IPS-20b (cell line): ENCODE measurements at regions not wholly inside any gene's neighbourhood (a gene's known extent, or its start where the extent isn't known, plus 50 kb on each side); places are given as distances from the start of the nearest gene placed in this dataset.

ENCODE experiments used
- H3K27ac ChIP-seq: one replicate; pipeline ENCODE4 v1.5.1; 2013; ENCODE audit warnings: low read length
- H3K27me3 ChIP-seq: 2 replicates; pipeline ENCODE4 v1.6.1; 2013; ENCODE audit warnings: mild to moderate bottlenecking, low read length, inconsistent platforms; ENCODE audit not compliant: insufficient read depth
- H3K36me3 ChIP-seq: 2 replicates; pipeline ENCODE4 v1.6.1; 2013; ENCODE audit warnings: low read depth, mild to moderate bottlenecking, inconsistent platforms, low read length, moderate library complexity; ENCODE audit not compliant: insufficient read depth
- H3K4me1 ChIP-seq: 2 replicates; pipeline ENCODE4 v1.6.1; 2013; ENCODE audit warnings: mild to moderate bottlenecking, control low read depth, inconsistent platforms, low read length, moderate library complexity; ENCODE audit not compliant: insufficient read depth
- H3K4me3 ChIP-seq: 2 replicates; pipeline ENCODE4 v1.5.1; 2013; ENCODE audit warnings: mild to moderate bottlenecking, low read length, inconsistent platforms
- H3K9ac ChIP-seq: 2 replicates; pipeline ENCODE4 v1.6.1; 2013; ENCODE audit warnings: low read depth, mild to moderate bottlenecking, inconsistent platforms, low read length, moderate library complexity
- H3K9me3 ChIP-seq: 2 replicates; pipeline ENCODE4 v1.6.1; 2013; ENCODE audit warnings: mild to moderate bottlenecking, low read depth, low read length, inconsistent platforms; ENCODE audit not compliant: insufficient read depth

GRCh38 chr4:134018846-134019245 is 182.7 kb downstream of the PABPC4L start:
- Histone ChIP-seq H3K9ac (no peak overlapping the region), H3K27me3 (no peaks in the 10 kb centered on the region), H3K4me1 (peaks cover 8% of the 10 kb centered on the region; the same call in 1 of the 2 replicates), H3K27ac (no peak overlapping the region), H3K36me3 (no peaks in the 10 kb centered on the region), H3K9me3 (no peaks in the 10 kb centered on the region), H3K4me3 (no peak overlapping the region)

GRCh38 chr4:134001057-134001456 is 200.5 kb downstream of the PABPC4L start:
- no peak overlapping the region for H3K4me3 ChIP-seq
- no peaks in the 10 kb centered on the region for H3K36me3 ChIP-seq
- no peaks in the 10 kb centered on the region for H3K4me1 ChIP-seq
- H3K27ac ChIP-seq, result no peak overlapping the region
- no peak overlapping the region for H3K9ac ChIP-seq
- no peaks in the 10 kb centered on the region for H3K27me3 ChIP-seq
- H3K9me3 ChIP-seq, result no peaks in the 10 kb centered on the region; the same call in 1 of the 2 replicates

GRCh38 chr4:133997436-133997835 is 204.2 kb downstream of the PABPC4L start:
- Histone ChIP-seq H3K9ac (no peak overlapping the region), H3K36me3 (no peaks in the 10 kb centered on the region), H3K27me3 (no peaks in the 10 kb centered on the region), H3K9me3 (no peaks in the 10 kb centered on the region; the same call in 1 of the 2 replicates), H3K4me3 (no peak overlapping the region), H3K27ac (no peak overlapping the region), H3K4me1 (no peaks in the 10 kb centered on the region)

- H3K9me3 ChIP-seq, result no peaks in the 10 kb centered on the region; the same call in 1 of the 2 replicates
Measured at GRCh38 chr4:133996431-133997121, 205.0 kb downstream of the PABPC4L start.

GRCh38 chr4:133995243-133995960 is 206.2 kb downstream of the PABPC4L start:
- Histone ChIP-seq H3K36me3 (no peaks in the 10 kb centered on the region), H3K4me1 (no peaks in the 10 kb centered on the region), H3K9me3 (peaks cover 10% of the 10 kb centered on the region)

More at GRCh38 chr4:133996431-133997121, 205.0 kb downstream of the PABPC4L start:
- Histone ChIP-seq H3K27me3 (no peaks in the 10 kb centered on the region), H3K4me1 (no peaks in the 10 kb centered on the region), H3K4me3 (no peak overlapping the region), H3K27ac (no peak overlapping the region), H3K36me3 (no peaks in the 10 kb centered on the region), H3K9ac (no peak overlapping the region)

DNA sequence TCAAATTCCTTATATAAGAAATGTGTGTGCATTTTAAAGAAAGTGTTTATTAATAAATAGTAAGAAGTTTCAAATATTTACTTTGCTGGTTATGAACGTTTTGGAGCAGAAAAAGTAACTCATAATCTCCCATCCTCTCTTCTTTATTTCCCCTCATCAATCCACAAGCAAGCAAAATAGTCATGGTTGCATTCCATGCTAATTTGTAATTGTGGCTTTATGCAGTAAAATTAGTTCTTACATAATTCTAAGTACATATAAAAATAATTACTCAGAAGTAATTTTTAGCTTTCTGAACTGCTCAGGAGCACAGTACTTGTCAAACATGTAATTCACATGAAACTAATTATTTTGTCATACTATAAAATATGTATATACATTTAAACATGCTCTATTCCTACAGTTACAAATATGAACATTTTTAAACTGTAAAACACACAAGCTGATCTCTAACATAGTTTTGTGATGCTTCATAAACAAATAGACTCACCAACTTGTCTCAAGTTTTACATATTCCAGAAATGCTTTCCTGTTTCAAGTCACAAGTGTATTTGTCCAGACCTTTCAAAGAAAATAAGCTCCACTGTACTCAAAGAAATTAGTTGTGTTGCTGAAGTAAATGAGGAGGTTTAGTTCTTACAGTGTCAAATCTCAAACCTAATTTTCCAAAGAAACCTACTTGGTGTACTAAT is 218.9 kb downstream of the PABPC4L start:
- H3K36me3 ChIP-seq, result no peaks in the 10 kb centered on the region
- H3K9me3 ChIP-seq, result no peaks in the 10 kb centered on the region
- no peak overlapping the region for H3K27ac ChIP-seq
- no peak overlapping the region for H3K9ac ChIP-seq
- H3K27me3 ChIP-seq, result no peaks in the 10 kb centered on the region
- H3K4me3 ChIP-seq, result no peak overlapping the region
- no peaks in the 10 kb centered on the region for H3K4me1 ChIP-seq

More at GRCh38 chr4:133995243-133995960, 206.2 kb downstream of the PABPC4L start:
- no peak overlapping the region for H3K27ac ChIP-seq
- H3K9ac ChIP-seq, result no peak overlapping the region
- no peak overlapping the region for H3K4me3 ChIP-seq
- H3K27me3 ChIP-seq, result no peaks in the 10 kb centered on the region

DNA sequence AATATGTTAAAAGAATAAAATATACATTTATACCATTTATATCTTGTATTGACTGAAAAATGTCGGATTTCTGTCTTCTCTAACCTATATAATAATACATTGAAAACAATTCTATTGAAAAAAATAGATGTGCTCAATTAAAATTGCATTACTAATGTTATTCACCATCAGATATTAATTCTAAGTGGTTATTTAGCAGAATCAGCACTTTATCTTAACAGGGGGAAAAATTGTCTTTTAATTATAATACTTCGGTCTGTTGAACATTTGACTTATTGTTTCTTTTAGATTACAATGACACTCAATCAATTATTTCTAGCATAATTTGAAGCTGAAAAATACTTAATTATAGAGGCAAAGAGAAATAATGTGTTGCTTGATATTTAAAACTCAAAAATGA is 220.3 kb downstream of the PABPC4L start:
- H3K27me3 ChIP-seq, result no peaks in the 10 kb centered on the region
- H3K4me3 ChIP-seq, result no peak overlapping the region
- H3K9ac ChIP-seq, result no peak overlapping the region
- no peak overlapping the region for H3K27ac ChIP-seq
- H3K36me3 ChIP-seq, result no peaks in the 10 kb centered on the region
- no peaks in the 10 kb centered on the region for H3K4me1 ChIP-seq
- H3K9me3 ChIP-seq, result no peaks in the 10 kb centered on the region

- Histone ChIP-seq H3K27ac (no peak overlapping the region), H3K4me1 (no peaks in the 10 kb centered on the region), H3K27me3 (no peaks in the 10 kb centered on the region), H3K9me3 (no peaks in the 10 kb centered on the region), H3K4me3 (no peak overlapping the region), H3K9ac (no peak overlapping the region), H3K36me3 (no peaks in the 10 kb centered on the region)
Measured at GRCh38 chr4:133972586-133972985, 229.0 kb downstream of the PABPC4L start.

GRCh38 chr4:133969202-133969848 is 232.3 kb downstream of the PABPC4L start:
- no peaks in the 10 kb centered on the region for H3K9me3 ChIP-seq
- no peaks in the 10 kb centered on the region for H3K4me1 ChIP-seq
- H3K36me3 ChIP-seq, result no peaks in the 10 kb centered on the region
- H3K4me3 ChIP-seq, result no peak overlapping the region
- no peak overlapping the region for H3K27ac ChIP-seq
- no peaks in the 10 kb centered on the region for H3K27me3 ChIP-seq
- H3K9ac ChIP-seq, result no peak overlapping the region

DNA sequence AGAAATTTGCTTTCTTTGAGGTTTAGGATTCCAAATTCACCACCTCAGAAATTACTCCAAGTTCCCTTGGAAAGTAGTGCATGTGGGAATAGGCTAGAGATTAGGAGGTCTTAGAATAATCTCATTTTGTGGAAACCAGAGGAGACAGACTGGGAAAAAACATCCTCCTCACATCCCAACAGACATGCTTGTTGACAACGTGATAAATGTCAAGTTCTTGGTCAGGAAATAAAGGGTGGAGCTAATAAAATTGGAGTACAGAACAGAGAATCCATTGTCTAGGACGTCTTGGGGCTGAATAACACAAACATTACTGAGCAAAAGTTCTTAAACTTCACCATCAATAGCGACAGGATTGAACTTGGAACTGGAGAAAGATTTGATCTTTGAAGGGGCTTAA is 233.4 kb downstream of the PABPC4L start:
- no peak overlapping the region for H3K4me3 ChIP-seq
- no peaks in the 10 kb centered on the region for H3K27me3 ChIP-seq
- H3K27ac ChIP-seq, result no peak overlapping the region
- no peak overlapping the region for H3K9ac ChIP-seq
- H3K36me3 ChIP-seq, result no peaks in the 10 kb centered on the region
- no peaks in the 10 kb centered on the region for H3K9me3 ChIP-seq
- H3K4me1 ChIP-seq, result no peaks in the 10 kb centered on the region

GRCh38 chr4:133960975-133961374 is 240.6 kb downstream of the PABPC4L start:
- no peak overlapping the region for H3K9ac ChIP-seq
- H3K9me3 ChIP-seq, result 0 out of 2 replicates have a peak, but pooled peaks cover 5% of the 10 kb centered on the region
- no peaks in the 10 kb centered on the region for H3K27me3 ChIP-seq
- H3K4me1 ChIP-seq, result no peaks in the 10 kb centered on the region
- no peaks in the 10 kb centered on the region for H3K36me3 ChIP-seq
- H3K27ac ChIP-seq, result no peak overlapping the region
- no peak overlapping the region for H3K4me3 ChIP-seq
